IMR-90 (cell line): ENCODE measurements at regions not wholly inside any gene's neighbourhood (a gene's known extent, or its start where the extent isn't known, plus 50 kb on each side); places are given as distances from the start of the nearest gene placed in this dataset.

Source experiments
- ATAC-seq: fragments of 200-7000 bp; cut with Tn5 transposase; 2 replicates; pipeline ENCODE4 v1.9.1; 2020; ENCODE audit warnings: low read depth, mild to moderate bottlenecking, moderate library complexity
- BruUV-seq: library from RNA; stranded (reverse); fragments of 400-500 nt; replicated peaks from 2 replicates; lab custom pipeline; 2021; lab: Mats Ljungman, UMichigan
- CTCF ChIA-PET: fragments of 300-600 bp; formaldehyde crosslinking; extraction: SDS; loops from one replicate; lab custom pipeline; 2021; ENCODE audit warnings: antibody characterized with exemption; lab: Yijun Ruan, JAX
- POLR2A ChIA-PET: fragments of 300-600 bp; sonication (Branson Sonifier 250); formaldehyde crosslinking; loops from one replicate; lab custom pipeline; 2022; ENCODE audit warnings: antibody characterized with exemption; ENCODE audit not compliant: unreplicated experiment; lab: Charles Lee
- DNase-seq: peaks from one replicate; pipeline ENCODE4 v3.0.0; 2013
- H2AFZ ChIP-seq: replicated peaks from 2 replicates; pipeline ENCODE3; 2013; ENCODE audit warnings: low read length, mild to moderate bottlenecking; ENCODE audit not compliant: poor library complexity
- H2AK5ac ChIP-seq: 2 replicates; pipeline ENCODE4 v1.6.1; 2013; ENCODE audit warnings: low read depth, low read length, inconsistent platforms
- H2AK9ac ChIP-seq: replicated peaks from 2 replicates; pipeline ENCODE3; 2013; ENCODE audit warnings: mild to moderate bottlenecking, low read depth, low read length, moderate library complexity; ENCODE audit not compliant: poor library complexity
- H2BK120ac ChIP-seq: 2 replicates; pipeline ENCODE4 v1.6.1; 2013; ENCODE audit warnings: low read depth, low read length, inconsistent platforms
- H2BK15ac ChIP-seq: 3 replicates; pipeline ENCODE4 v1.6.1; 2013; ENCODE audit warnings: low read depth, low read length, inconsistent platforms
- H2BK20ac ChIP-seq: 2 replicates; pipeline ENCODE4 v1.6.1; 2013; ENCODE audit warnings: low read depth, mild to moderate bottlenecking, inconsistent platforms, low read length, moderate library complexity
- H2BK5ac ChIP-seq: 2 replicates; pipeline ENCODE4 v1.6.1; 2013; ENCODE audit warnings: mild to moderate bottlenecking, low read depth, low read length, inconsistent platforms; ENCODE audit not compliant: poor library complexity, severe bottlenecking
- H3K14ac ChIP-seq: replicated peaks from 2 replicates; pipeline ENCODE4 v1.6.1; 2013; ENCODE audit warnings: low read depth, low read length, inconsistent platforms
- H3K18ac ChIP-seq: 2 replicates; pipeline ENCODE4 v1.6.1; 2013; ENCODE audit warnings: low read depth, low read length, control low read depth
- H3K23ac ChIP-seq: 2 replicates; pipeline ENCODE4 v1.6.1; 2013; ENCODE audit warnings: low read depth, low read length, inconsistent platforms
- H3K27ac ChIP-seq: 2 replicates; pipeline ENCODE4 v1.5.1; 2013; ENCODE audit warnings: mild to moderate bottlenecking, control low read depth, low read length; ENCODE audit not compliant: insufficient read depth
- H3K27me3 ChIP-seq: 2 replicates; pipeline ENCODE4 v1.6.1; 2013; ENCODE audit warnings: low read length; ENCODE audit not compliant: control insufficient read depth, insufficient read depth
- H3K36me3 ChIP-seq: 2 replicates; pipeline ENCODE4 v1.6.1; 2013; ENCODE audit warnings: low read length, mixed read lengths; ENCODE audit not compliant: control insufficient read depth, insufficient read depth
- H3K4ac ChIP-seq: 2 replicates; pipeline ENCODE4 v1.6.1; 2013; ENCODE audit warnings: low read depth, low read length, inconsistent platforms
- H3K4me1 ChIP-seq: 2 replicates; pipeline ENCODE4 v1.6.1; 2013; ENCODE audit warnings: low read length, mixed read lengths; ENCODE audit not compliant: control insufficient read depth, insufficient read depth
- H3K4me2 ChIP-seq: 2 replicates; pipeline ENCODE4 v1.6.1; 2013; ENCODE audit warnings: low read depth, mild to moderate bottlenecking, control low read depth, low read length, moderate library complexity
- H3K4me3 ChIP-seq: 2 replicates; pipeline ENCODE4 v1.5.1; 2013; ENCODE audit warnings: low read depth, mild to moderate bottlenecking, control low read depth, low read length, moderate library complexity; ENCODE audit not compliant: insufficient read depth
- H3K56ac ChIP-seq: 2 replicates; pipeline ENCODE4 v1.6.1; 2013; ENCODE audit warnings: low read length, inconsistent platforms; ENCODE audit not compliant: insufficient read depth; ENCODE audit errors: extremely low read depth
- H3K79me1 ChIP-seq, 2 experiments: 2 replicates each; pipeline ENCODE4 v1.6.1; 2013; ENCODE audit warnings: low read length in 2 of 2, inconsistent platforms in 1 of 2, low read depth in 1 of 2
- H3K9ac ChIP-seq: 2 replicates; pipeline ENCODE4 v1.6.1; 2013; ENCODE audit warnings: low read depth, low read length, control low read depth
- H3K9me1 ChIP-seq: 2 replicates; pipeline ENCODE4 v1.6.1; 2013; ENCODE audit warnings: low read length, inconsistent platforms; ENCODE audit not compliant: insufficient read depth
- H3K9me3 ChIP-seq: 2 replicates; pipeline ENCODE4 v1.6.1; 2013; ENCODE audit warnings: low read length; ENCODE audit not compliant: control insufficient read depth, insufficient read depth
- H4K20me1 ChIP-seq: 2 replicates; pipeline ENCODE4 v1.6.1; 2013; ENCODE audit warnings: low read length, inconsistent platforms; ENCODE audit not compliant: insufficient read depth
- H4K5ac ChIP-seq: 2 replicates; pipeline ENCODE4 v1.6.1; 2013; ENCODE audit warnings: mild to moderate bottlenecking, low read depth, low read length, control low read depth
- H4K8ac ChIP-seq, 2 experiments: 2 replicates each; pipeline ENCODE4 v1.6.1; 2013; ENCODE audit warnings: low read depth in 2 of 2, low read length in 2 of 2, control low read depth in 1 of 2, inconsistent platforms in 1 of 2
- H4K91ac ChIP-seq: 2 replicates; pipeline ENCODE4 v1.6.1; 2013; ENCODE audit warnings: low read depth, low read length, inconsistent platforms; ENCODE audit not compliant: insufficient read depth
- BHLHE40 ChIP-seq: fragments of 150-350 bp; IDR thresholded peaks from 2 replicates; pipeline ENCODE4 v1.6.1; 2016; ENCODE audit warnings: mild to moderate bottlenecking, low read depth, low read length
- CEBPB ChIP-seq: IDR thresholded peaks from 2 replicates; pipeline ENCODE4 v1.6.1; 2012; ENCODE audit warnings: low read depth, low read length, improper control_type of control experiment
- CHD1 ChIP-seq: IDR thresholded peaks from 2 replicates; pipeline ENCODE4 v1.6.1; 2012; ENCODE audit warnings: low read depth, low read length, improper control_type of control experiment
- CTCF ChIP-seq: conservative IDR thresholded peaks from 2 replicates; pipeline ENCODE4 v1.5.1; 2012; ENCODE audit warnings: mild to moderate bottlenecking, low read depth, low read length, improper control_type of control experiment
- ELK1 ChIP-seq: fragments of 150-350 bp; IDR thresholded peaks from 2 replicates; pipeline ENCODE4 v1.6.1; 2016; ENCODE audit warnings: low read depth, mild to moderate bottlenecking, low read length, moderate library complexity, borderline replicate concordance
- FOS ChIP-seq: fragments of 150-350 bp; IDR thresholded peaks from 2 replicates; pipeline ENCODE4 v1.6.1; 2016; ENCODE audit warnings: low read depth, low read length
- MAFK ChIP-seq: IDR thresholded peaks from 2 replicates; pipeline ENCODE4 v1.6.1; 2012; ENCODE audit warnings: low read depth, low read length, improper control_type of control experiment
- MXI1 ChIP-seq: IDR thresholded peaks from 2 replicates; pipeline ENCODE4 v1.6.1; 2012; ENCODE audit warnings: low read depth, mild to moderate bottlenecking, low read length, moderate library complexity, borderline replicate concordance
- POLR2A ChIP-seq: IDR thresholded peaks from 2 replicates; pipeline ENCODE4 v1.6.1; 2012; ENCODE audit warnings: mild to moderate bottlenecking, low read depth, low read length
- RFX5 ChIP-seq: IDR thresholded peaks from 2 replicates; pipeline ENCODE4 v1.8.0; 2012; ENCODE audit warnings: low read depth, mild to moderate bottlenecking, low read length, moderate library complexity
- SMC3 ChIP-seq: fragments of 150-350 bp; IDR thresholded peaks from 2 replicates; pipeline ENCODE4 v1.6.1; 2016; ENCODE audit warnings: low read depth, mild to moderate bottlenecking, antibody characterized with exemption, low read length, moderate library complexity
- WGBS, 2 experiments: methylation state at CpG; one replicate each; pipeline versions ENCODE4 v1.1.5 to v1.1.7; 2013; ENCODE audit warnings: missing lambda C conversion rate in 2 of 2; ENCODE audit not compliant: insufficient read length in 1 of 2; ENCODE audit errors: extremely low coverage in 2 of 2; 5-methylcytosine and 5-hydroxymethylcytosine counted together
- dilution Hi-C: fragments of 300-500 bp; cut with HindIII; formaldehyde crosslinking; loops from one replicate; pipeline ENCODE4 v1.14.3; 2018; ENCODE audit warnings: low sequenced_read_pairs; ENCODE audit not compliant: unreplicated experiment
- in situ Hi-C: fragments of 300-500 bp; cut with MboI; formaldehyde crosslinking; loops from 3 replicates; pipeline ENCODE4 v1.14.3; 2019; ENCODE audit warnings: low sequenced_read_pairs, inconsistent platforms, mixed read lengths
- intact Hi-C: fragments of 100-400 bp; cut with micrococcal nuclease; formaldehyde crosslinking; loops from 2 replicates; pipeline ENCODE4 v1.10.0; 2022

GRCh38 chr2:34029073-34029472 is 430.0 kb upstream of the FAM98A start:
- dilution Hi-C loops (no loop called here), in situ Hi-C loops (no loop called here), intact Hi-C loops (no loop called here)
- no peak overlapping the region for H4K91ac ChIP-seq
- H3K36me3 ChIP-seq: no peaks in the 10 kb centered on the region
- H3K14ac ChIP-seq: no peak overlapping the region
- H3K4me2 ChIP-seq: no peak overlapping the region
- H3K56ac ChIP-seq: no peak overlapping the region
- H3K23ac ChIP-seq: no peak overlapping the region
- no peaks in the 10 kb centered on the region for H3K79me1 ChIP-seq
- H2AK5ac ChIP-seq: no peak overlapping the region
- no peak overlapping the region for H3K4me3 ChIP-seq
- no peaks in the 10 kb centered on the region for H4K20me1 ChIP-seq
- no peak for ATAC-seq
- H3K9me3 ChIP-seq: peaks cover 4% of the 10 kb centered on the region
- TF ChIP-seq CEBPB: no peak
- no peak for TF ChIP-seq RFX5
- TF ChIP-seq MAFK: no peak
- no peak for TF ChIP-seq ELK1
- TF ChIP-seq CHD1: no peak
- no peak for TF ChIP-seq POLR2A
- TF ChIP-seq CTCF: no peak
- TF ChIP-seq SMC3: no peak
- no peak for TF ChIP-seq MXI1
- no peak for TF ChIP-seq BHLHE40
- no peak for TF ChIP-seq FOS
- no peak overlapping the region for H3K9ac ChIP-seq
- ChIA-PET POLR2A (no interaction called here), CTCF (no interaction called here)
- no peak overlapping the region for H4K5ac ChIP-seq
- H3K27me3 ChIP-seq: no peaks in the 10 kb centered on the region
- no peak overlapping the region for H3K18ac ChIP-seq
- H3K4ac ChIP-seq: no peak overlapping the region
- no peak overlapping the region for H2BK15ac ChIP-seq
- no peak overlapping the region for H2AFZ ChIP-seq
- no TSS peak for BruUV-seq
- no peak overlapping the region for H2BK120ac ChIP-seq
- no peak overlapping the region for H4K8ac ChIP-seq
- DNase-seq: no peak
- no peaks in the 10 kb centered on the region for H3K4me1 ChIP-seq
- no peak overlapping the region for H2BK5ac ChIP-seq
- H2BK20ac ChIP-seq: no peak overlapping the region
- H2AK9ac ChIP-seq: no peak overlapping the region
- WGBS, 2 experiments: no CpG with 5 or more reads among the region's 3 CpGs
- no peaks in the 10 kb centered on the region for H3K9me1 ChIP-seq
- H3K27ac ChIP-seq: no peak overlapping the region
